Left kidney (tissue), 1 donor: ENCODE measurements at regions not wholly inside any gene's neighbourhood (a gene's known extent, or its start where the extent isn't known, plus 50 kb on each side); places are given as distances from the start of the nearest gene placed in this dataset.
"Not testable (repeated sequence)": the region's sequence is repeated elsewhere in the genome, so short reads cannot be mapped to it uniquely, and the experiment has no call there.

ENCODE experiments used
- DNase-seq: peaks from one replicate; pipeline ENCODE4 v3.0.0-alpha.2; 2013

GRCh38 chr11:96447208-96448110 lies 57.6 kb downstream of the JRKL start:
- no peak for DNase-seq

DNA sequence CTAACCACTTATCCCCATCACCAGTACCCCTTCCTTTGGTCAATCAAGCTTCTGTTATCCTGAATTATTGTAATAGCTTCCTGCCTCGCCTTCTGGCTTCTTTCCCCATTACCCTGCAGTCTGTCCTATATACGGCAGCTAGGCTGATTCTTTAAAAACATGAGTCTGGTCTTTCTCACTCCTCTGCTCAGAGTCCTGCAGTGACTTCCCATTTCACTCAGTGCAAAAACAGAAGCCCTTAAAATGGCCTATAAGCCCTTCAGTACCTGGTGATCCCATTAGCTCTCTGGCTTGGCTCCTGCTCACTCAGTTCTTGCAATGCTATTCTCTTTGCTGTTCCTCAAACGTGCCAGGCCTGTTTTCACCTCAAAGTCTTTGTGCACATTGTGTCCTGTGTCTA lies 58.4 kb downstream of the JRKL start:
- DNase-seq: no peak

DNA sequence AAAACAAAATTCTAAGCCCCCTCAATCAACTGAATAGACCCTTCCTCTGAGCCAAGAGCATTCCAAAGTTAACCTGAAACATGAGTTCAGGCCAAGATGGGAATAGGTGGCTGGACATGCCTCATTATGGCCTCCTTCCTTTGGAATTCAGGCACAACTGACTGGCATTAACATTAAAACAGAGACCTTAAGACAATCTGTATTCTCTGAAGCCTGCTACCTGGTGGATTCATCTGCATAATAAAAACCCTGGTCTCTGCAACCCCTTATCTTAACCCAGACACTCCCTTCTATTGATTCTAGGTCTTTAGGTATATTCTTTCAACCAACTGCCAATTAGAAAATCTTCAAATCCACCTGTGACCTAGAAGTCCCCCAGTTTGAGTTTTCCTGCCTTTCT lies 66.3 kb downstream of the JRKL start:
- no peak for DNase-seq

DNA sequence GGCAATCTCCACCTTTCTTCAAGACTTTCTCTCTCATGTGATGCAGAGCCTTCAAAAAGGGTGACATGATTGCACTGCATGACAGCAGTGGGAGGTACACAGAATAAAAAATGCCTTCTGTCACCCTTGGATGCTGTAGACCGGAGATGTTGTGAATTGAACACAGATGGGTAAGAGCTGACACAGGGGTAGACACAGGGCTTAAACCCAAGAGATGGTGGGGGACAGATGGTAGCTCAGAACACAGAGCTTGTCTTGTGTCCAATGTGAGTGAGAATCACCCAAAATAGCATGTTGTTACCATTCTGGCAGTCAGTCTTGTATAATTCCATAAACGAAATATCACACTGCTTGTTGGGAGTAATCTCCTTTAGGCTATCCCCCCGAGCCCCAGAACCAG lies 69.9 kb downstream of the JRKL start:
- no peak for DNase-seq

GRCh38 chr11:96461871-96462270 lies 72.1 kb downstream of the JRKL start:
- DNase-seq: no peak

- DNase-seq: peak; percentile 79
These were observed 75.0 kb downstream of the JRKL start for GRCh38 chr11:96464700-96465307.

DNA sequence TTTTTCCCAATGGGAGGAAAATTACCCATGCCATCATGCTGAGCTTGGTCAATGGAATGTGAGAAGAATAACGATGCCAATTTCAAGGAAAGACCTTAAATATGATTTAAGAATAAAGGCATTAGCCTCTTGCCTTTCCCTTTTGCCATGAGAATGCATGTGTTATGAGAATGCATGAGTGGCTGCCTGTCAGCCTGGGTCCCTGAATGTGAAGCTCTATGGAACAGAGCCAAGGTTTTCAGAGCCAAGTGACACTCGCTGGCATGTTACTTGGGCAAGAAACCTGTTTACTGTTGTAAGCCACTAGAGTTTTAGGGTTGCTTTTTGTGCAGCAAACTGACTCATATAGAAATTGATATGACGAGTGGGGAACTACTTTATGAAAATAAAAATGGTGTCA lies 75.7 kb downstream of the JRKL start:
- DNase-seq: no peak

- DNase-seq: no peak
These were observed 76.8 kb downstream of the JRKL start for GRCh38 chr11:96466607-96467006.

- DNase-seq: no peak
These were observed 80.0 kb downstream of the JRKL start for GRCh38 chr11:96469776-96470175.

DNA sequence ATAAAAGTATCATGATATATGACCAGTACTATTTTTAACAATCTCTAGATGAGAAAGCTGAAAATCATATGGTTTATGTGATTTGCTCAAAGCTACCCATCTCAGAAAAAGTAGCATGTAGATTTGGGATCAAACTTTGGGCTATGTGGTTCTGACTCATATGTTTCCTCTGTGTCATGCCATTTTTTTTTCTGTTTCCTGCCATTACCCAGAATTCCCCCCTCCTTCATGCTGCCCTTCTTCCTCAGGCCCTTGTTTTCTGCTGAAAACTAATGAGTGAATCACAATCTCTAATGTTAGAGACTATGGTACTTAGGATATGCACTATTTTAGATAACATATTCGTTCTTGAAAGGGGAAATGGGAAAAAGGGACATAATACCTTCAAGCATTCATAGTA lies 80.7 kb downstream of the JRKL start:
- DNase-seq: no peak

- DNase-seq: no peak
These were observed 82.3 kb downstream of the JRKL start for GRCh38 chr11:96472085-96472484.

GRCh38 chr11:96474263-96474662 lies 84.5 kb downstream of the JRKL start:
- no peak for DNase-seq

- DNase-seq: no peak
These were observed 91.4 kb downstream of the JRKL start for GRCh38 chr11:96481204-96481603.

DNA sequence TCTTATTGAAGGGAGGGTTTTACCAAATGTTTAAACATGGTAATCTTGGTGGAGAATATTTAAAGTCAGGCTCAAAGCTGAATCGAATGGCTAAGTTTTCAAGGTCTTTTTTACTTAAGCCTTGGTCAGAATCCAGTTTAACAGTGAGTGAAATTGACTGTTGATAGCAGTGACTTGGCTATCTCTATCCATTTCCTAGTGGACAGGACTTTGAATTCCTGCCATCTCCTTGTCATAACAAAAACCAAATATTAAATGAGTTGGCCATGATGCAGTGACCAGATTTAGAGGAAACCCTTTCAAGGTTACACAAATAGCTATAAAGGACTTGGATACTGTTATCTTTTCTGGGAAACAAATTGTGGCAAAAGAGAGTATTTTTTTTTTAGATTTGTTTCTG lies 92.0 kb downstream of the JRKL start:
- DNase-seq: no peak

DNA sequence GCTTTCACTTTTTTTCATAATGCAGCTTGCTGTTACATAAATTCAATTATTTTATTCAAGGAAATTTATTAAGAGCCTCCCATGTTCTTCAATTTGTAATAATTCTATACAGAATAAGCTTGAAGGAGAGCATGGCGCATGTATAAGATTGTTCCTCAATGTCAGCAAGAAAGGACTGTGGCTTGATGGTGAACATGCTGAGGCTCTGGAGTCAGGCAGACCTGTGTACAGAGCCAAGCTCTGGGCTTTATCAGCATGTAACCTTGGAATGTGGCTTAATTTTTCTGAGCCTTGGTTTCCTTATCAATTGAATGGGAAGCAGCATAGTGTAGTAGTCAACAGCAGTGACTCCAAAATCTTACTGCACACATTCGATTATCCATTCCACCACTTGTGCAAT lies 92.4 kb downstream of the JRKL start:
- no peak for DNase-seq

GRCh38 chr11:96483374-96483955 lies 93.7 kb downstream of the JRKL start:
- no peak for DNase-seq

GRCh38 chr11:96484361-96484760 lies 94.5 kb downstream of the JRKL start:
- no peak for DNase-seq

DNA sequence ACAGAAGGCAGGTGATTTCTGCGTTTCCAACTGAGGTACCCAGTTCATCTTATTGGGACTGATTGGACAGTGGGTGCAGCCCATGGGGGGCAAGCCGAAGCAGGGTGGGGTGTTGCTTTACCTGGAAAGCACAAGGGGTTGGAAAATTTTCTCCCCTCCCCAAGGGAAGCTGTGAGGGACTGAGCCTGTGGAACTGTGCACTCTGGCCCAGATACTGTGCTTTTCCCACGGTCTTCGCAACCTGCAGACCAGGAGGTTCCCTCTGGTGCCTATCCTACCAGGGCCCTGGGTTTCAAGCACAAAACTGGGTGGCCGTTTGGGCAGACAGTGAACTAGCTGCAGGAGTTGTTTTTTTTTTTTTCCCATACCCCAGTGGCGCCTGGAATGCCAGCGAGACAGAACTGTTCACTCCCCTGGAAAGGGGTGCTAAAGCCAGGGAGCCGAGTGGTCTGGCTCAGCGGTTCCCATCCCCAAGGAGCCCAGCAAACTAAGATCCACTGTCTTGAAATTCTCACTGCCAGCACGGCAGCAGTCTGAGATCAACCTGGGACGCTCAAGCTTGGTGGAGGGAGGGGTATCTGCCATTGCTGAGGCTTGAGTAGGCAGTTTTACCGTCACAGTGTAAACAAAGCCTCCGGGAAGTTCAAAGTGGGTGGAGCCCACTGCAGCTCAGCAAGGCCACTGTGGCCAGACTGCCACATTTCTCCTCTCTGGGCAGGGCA lies 97.2 kb downstream of the JRKL start:
- no peak for DNase-seq

- not testable (repeated sequence) for DNase-seq
These were observed 99.1 kb downstream of the JRKL start for GRCh38 chr11:96488911-96489310.

- no peak for DNase-seq
These were observed 110.6 kb downstream of the JRKL start for GRCh38 chr11:96500440-96500839.

DNA sequence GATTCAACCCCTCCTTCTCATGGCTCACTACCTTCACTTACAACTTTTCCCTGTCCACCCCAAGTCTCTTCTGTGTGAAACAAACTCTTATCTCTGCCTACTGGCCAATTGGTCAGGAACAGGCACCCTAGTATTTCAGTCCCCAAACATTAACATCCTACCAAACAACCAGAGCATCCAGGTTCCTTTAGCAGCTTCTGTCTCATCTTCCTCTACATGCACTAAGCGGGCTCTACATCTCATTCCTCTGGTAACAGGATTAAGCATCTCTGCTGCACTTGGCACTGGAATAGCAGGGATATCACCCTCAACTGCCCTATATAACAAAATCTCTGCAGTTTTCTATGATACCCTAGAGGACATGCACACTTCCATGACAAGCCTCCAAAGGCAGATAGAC lies 116.2 kb downstream of the JRKL start:
- DNase-seq: no peak

GRCh38 chr11:96506953-96507354 lies 117.1 kb downstream of the JRKL start:
- no peak for DNase-seq

DNA sequence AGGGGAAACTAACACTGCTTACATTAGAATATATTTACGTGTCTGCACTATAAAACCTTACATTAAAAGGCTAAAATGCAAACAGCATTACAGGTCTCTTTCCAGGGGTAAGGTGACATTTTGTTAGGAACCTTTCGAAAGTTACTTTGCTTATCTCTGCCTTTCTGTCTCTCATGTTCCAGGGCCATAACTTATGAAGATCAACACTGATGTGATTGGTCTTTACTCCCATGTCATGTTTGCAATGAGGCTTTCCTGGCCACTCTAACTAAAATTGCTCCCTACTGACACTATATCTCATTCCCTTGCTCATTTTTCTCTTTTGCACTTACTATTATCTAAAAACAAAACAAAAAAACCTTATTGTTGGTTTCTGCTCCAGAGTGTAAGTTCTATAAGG lies 119.0 kb downstream of the JRKL start:
- no peak for DNase-seq
